GM10266 (cell line): ENCODE measurements at regions not wholly inside any gene's neighbourhood (a gene's known extent, or its start where the extent isn't known, plus 50 kb on each side); places are given as distances from the start of the nearest gene placed in this dataset.

Source experiments
- DNase-seq: peaks from one replicate; pipeline ENCODE4 v3.0.0; 2012; ENCODE audit errors: extremely low spot score
- TF ChIP-seq, protein P1 (sequence below): IDR thresholded peaks from 2 replicates; pipeline ENCODE4 v1.5.1; 2012; ENCODE audit warnings: mild to moderate bottlenecking, low read depth; ENCODE audit not compliant: control insufficient read depth, insufficient read depth; ENCODE audit errors: missing control alignments

DNA sequence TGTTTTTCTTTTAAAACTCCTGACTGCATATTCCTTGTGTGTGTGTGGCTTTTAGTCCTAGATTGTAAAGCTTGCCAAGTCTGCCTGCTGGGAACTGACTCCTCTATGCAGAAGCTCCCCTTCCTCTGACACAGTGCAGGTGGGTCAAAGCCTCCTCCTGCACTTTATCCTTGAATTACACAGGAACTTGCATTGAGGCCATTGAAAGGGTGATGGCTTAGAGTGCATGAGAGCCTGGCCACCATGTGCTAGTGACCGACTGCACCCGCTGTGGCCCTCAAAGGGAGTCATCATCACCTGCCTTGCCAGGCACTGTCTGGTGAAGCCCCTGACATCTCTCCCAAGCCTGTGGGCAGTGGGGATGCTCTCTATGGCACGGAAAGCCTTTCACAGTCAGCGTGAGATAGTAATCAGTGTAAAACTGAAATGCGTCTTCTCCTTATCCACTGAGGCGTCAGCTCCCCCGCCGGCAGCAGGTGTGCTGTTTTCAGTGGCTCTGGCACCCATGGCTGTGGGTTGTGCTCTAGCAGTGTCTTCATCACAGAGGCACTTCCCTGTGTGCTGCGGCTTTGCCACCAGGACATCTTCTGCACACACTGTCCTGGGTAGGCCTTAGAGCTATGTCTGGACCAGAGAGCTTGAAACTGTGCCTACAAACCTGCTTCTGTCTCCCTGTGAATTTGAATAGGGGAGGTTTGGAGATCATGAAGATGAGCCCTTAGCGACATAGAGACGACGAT, 87.9 kb downstream of the THBS2 start:
- TF ChIP-seq, protein P1, sequence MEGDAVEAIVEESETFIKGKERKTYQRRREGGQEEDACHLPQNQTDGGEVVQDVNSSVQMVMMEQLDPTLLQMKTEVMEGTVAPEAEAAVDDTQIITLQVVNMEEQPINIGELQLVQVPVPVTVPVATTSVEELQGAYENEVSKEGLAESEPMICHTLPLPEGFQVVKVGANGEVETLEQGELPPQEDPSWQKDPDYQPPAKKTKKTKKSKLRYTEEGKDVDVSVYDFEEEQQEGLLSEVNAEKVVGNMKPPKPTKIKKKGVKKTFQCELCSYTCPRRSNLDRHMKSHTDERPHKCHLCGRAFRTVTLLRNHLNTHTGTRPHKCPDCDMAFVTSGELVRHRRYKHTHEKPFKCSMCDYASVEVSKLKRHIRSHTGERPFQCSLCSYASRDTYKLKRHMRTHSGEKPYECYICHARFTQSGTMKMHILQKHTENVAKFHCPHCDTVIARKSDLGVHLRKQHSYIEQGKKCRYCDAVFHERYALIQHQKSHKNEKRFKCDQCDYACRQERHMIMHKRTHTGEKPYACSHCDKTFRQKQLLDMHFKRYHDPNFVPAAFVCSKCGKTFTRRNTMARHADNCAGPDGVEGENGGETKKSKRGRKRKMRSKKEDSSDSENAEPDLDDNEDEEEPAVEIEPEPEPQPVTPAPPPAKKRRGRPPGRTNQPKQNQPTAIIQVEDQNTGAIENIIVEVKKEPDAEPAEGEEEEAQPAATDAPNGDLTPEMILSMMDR = no peak
- DNase-seq = no peak

DNA sequence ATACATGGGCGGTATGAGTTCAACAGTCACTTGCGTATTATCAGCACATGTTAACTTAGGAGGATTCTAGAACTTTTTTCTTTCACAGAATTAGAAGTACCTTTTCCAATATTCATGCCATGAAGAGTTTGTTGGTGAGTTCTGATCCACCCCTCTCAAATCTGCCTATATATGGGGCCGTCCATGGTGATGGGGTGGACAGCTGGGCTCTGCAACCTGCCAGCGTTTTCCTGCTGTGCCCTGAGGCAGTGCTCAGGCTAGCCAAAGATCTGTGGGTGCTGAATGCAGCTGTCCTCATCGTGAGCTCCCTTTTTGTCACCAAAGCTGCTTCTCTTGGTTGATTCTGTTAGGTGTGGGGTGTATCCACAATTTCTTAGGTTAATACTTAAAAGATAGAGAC, 88.7 kb downstream of the THBS2 start:
- DNase-seq = no peak
- TF ChIP-seq, protein P1 = no peak

DNA sequence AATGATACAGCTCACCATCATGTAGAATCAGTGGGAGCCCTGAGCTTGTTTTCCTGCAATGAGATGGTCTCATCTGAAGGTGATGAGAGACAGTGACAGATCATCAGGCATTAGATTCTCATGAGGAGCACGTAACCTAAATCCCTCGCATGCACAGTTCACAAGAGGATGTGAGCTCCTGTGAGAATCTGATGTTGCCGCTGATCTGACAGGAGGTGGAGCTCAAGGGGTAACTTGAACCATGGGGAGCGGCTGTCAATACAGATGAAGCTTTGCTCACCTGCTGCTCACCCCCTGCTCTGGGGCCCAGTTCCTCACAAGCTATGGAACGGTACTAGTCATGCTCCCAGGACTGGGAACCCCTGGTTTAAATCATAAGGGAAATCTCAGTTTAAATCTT, 89.2 kb downstream of the THBS2 start:
- TF ChIP-seq, protein P1 = no peak
- no peak for DNase-seq

DNA sequence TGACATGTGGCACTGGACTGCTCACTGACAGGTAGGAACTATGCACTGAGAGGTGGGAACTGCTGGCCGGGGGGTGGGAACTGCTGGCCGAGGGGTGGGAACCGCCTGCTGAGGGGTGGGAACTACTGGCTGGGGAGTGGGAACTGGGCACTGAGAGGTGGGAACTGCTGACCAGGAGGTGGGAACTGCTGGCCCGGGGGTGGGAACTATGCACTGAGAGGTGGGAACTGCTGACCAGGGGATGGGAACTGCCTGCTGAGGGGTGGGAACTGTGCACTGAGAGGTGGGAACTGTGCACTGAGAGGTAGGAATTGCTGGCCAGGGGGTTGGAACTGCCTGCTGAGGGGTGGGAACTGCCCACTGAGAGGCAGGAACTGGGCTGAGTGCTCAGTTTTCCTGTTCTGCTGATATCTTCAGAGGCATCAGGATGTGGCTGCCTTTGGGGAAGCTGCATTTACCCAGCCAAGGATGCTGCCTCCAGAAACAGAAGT, 90.2 kb downstream of the THBS2 start:
- TF ChIP-seq, protein P1 = no peak
- DNase-seq = no peak

DNA sequence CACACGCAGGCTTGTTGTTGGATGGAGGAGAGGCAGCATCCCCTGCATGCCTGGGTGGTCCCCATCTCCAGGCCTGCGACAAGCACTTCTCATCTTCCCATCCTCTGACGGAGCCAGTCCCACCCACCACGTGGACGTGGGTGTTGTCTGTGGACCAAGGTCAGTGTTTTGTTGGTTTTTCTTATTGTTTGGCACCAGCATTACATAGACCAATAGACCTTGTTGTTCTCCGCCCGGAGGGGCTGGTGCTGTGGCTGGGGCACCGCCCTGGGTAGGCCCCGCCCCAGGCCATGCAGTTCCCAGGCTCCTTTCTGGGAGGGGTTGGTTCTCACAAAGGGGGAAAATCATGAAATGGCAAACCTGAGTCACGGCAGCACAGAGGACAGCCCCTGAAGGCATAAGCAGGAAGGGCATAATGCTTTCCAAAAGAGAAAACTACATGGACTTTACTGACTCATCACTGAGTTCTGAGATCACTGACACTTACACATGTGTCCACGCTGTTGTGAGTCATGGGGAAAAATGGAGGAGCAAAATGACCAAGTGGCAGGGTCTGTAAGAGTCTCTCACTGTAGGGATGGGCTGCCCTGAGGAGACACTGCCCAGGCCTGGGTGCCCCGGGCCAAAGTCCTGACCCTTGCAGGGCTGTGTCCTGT, 90.8 kb downstream of the THBS2 start:
- no peak for DNase-seq
- TF ChIP-seq, protein P1 = no peak

DNA sequence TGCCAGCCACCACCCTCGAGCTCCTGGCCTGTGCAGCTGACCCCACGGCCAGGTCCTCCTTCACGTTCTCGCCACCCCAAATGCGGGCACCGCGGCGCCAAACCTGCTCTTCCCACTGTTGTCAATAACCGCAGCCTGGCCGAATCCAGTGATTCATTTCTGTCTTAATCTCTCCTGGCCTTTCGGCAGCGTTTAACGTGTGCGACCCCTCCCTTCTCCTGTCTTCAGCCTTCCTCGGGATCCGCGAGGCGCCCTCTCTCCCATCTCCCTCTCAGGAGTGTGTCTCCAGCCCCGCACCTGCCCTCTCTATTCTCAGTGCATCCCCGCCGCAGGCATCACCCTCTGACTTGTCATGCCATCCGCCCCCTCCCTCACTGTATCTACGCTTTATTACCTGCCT, 91.4 kb downstream of the THBS2 start:
- TF ChIP-seq, protein P1 = no peak
- DNase-seq = no peak

DNA sequence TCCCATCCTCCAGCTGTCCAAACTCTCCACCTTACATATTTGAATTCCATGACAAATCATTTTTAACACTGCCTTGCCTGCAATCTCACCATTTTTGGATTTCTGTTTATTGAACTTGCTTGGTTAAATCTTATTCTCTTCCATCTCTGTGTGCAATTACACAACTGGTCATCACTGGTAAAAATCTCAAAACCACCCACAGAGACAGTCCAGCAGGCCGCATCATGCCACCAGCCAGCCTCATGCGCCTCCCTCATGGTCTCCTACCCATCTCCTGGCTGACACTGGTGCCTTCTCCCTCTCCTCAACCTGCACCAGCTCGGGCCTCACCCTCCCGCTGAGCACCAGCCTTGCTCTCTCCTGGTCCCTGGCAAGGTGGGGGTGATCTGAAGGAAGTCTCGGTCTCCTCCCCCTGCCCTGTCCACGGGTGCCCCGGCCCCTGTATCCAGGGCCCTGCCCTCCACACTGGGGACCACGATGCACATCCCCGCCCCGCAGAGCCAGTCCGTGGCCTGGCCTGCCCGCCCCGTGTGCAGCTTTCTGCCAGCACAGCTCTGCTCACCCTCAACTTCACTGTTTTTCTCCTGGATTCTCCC, 92.0 kb downstream of the THBS2 start:
- TF ChIP-seq, protein P1 = no peak
- no peak for DNase-seq
